Mesendoderm (in vitro differentiated cells): ENCODE measurements at regions not wholly inside any gene's neighbourhood (a gene's known extent, or its start where the extent isn't known, plus 50 kb on each side); places are given as distances from the start of the nearest gene placed in this dataset.

Experiments used
- DNase-seq: peaks from one replicate; pipeline ENCODE4 v3.0.0; 2013
- H2AK5ac ChIP-seq: 2 replicates; pipeline ENCODE4 v1.6.1; 2013; ENCODE audit warnings: low read length, inconsistent platforms
- H2BK120ac ChIP-seq: 2 replicates; pipeline ENCODE4 v1.6.1; 2013; ENCODE audit warnings: low read depth, mild to moderate bottlenecking, low read length, moderate library complexity, mixed read lengths
- H2BK15ac ChIP-seq: replicated peaks from 2 replicates; pipeline ENCODE4 v1.6.1; 2013; ENCODE audit warnings: low read depth, mild to moderate bottlenecking, moderate library complexity
- H2BK5ac ChIP-seq: 2 replicates; pipeline ENCODE4 v1.6.1; 2013; ENCODE audit warnings: low read length, inconsistent platforms
- H3K18ac ChIP-seq: 2 replicates; pipeline ENCODE4 v1.6.1; 2013; ENCODE audit warnings: mild to moderate bottlenecking, low read length, mixed read lengths
- H3K23ac ChIP-seq: one replicate; pipeline ENCODE4 v1.6.1; 2013; ENCODE audit warnings: low read length
- H3K27ac ChIP-seq: 2 replicates; pipeline ENCODE4 v1.5.1; 2013; ENCODE audit warnings: low read depth, mild to moderate bottlenecking, inconsistent platforms, low read length, moderate library complexity
- H3K27me3 ChIP-seq: 2 replicates; pipeline ENCODE4 v1.6.1; 2013; ENCODE audit warnings: low read length, control low read depth, mild to moderate bottlenecking, inconsistent platforms; ENCODE audit not compliant: insufficient read depth, poor library complexity
- H3K36me3 ChIP-seq: 2 replicates; pipeline ENCODE4 v1.6.1; 2013; ENCODE audit warnings: low read length, inconsistent platforms; ENCODE audit not compliant: control insufficient read depth, insufficient read depth
- H3K4ac ChIP-seq: one replicate; pipeline ENCODE4 v1.6.1; 2013; ENCODE audit warnings: low read depth, mild to moderate bottlenecking, low read length, moderate library complexity
- H3K4me1 ChIP-seq: 2 replicates; pipeline ENCODE4 v1.6.1; 2013; ENCODE audit warnings: low read depth, low read length, inconsistent platforms; ENCODE audit not compliant: control insufficient read depth
- H3K4me2 ChIP-seq: 2 replicates; pipeline ENCODE4 v1.6.1; 2013; ENCODE audit warnings: low read length
- H3K4me3 ChIP-seq: 2 replicates; pipeline ENCODE4 v1.5.1; 2013; ENCODE audit warnings: mild to moderate bottlenecking, low read length
- H3K56ac ChIP-seq: one replicate; pipeline ENCODE4 v1.6.1; 2013; ENCODE audit warnings: low read length
- H3K79me1 ChIP-seq: 2 replicates; pipeline ENCODE4 v1.6.1; 2013; ENCODE audit warnings: low read length, inconsistent platforms
- H3K79me2 ChIP-seq: 2 replicates; pipeline ENCODE4 v1.6.1; 2013; ENCODE audit warnings: mild to moderate bottlenecking, low read length; ENCODE audit not compliant: control insufficient read depth, insufficient read depth
- H3K9ac ChIP-seq: 2 replicates; pipeline ENCODE4 v1.6.1; 2013; ENCODE audit warnings: low read length, inconsistent platforms
- H4K5ac ChIP-seq: one replicate; pipeline ENCODE4 v1.6.1; 2013; ENCODE audit warnings: low read length
- H4K8ac ChIP-seq: one replicate; pipeline ENCODE4 v1.6.1; 2013; ENCODE audit warnings: low read depth, mild to moderate bottlenecking, control low read depth, low read length, moderate library complexity
- WGBS: extraction: QIAGEN DNeasy Blood & Tissue Kit; methylation state at CpG from one replicate; pipeline ENCODE4 v1.1.7; 2013; ENCODE audit warnings: low lambda C conversion rate, missing lambda C conversion rate; ENCODE audit not compliant: insufficient coverage; ENCODE audit errors: extremely low coverage; 5-methylcytosine and 5-hydroxymethylcytosine counted together

- whole genome bisulfite sequencing, result no CpG with 5 or more reads among the region's 1 CpG
- Histone ChIP-seq H3K18ac (no peak overlapping the region), H2AK5ac (no peak overlapping the region), H2BK120ac (no peak overlapping the region), H3K27ac (no peak overlapping the region), H3K36me3 (no peaks in the 10 kb centered on the region), H3K4me1 (peaks cover 5% of the 10 kb centered on the region), H3K79me1 (no peaks in the 10 kb centered on the region), H3K27me3 (no peaks in the 10 kb centered on the region), H4K5ac (no peak overlapping the region), H2BK5ac (no peak overlapping the region), H2BK15ac (no peak overlapping the region), H3K9ac (no peak overlapping the region), H3K56ac (no peak overlapping the region), H3K4me2 (no peak overlapping the region), H3K23ac (no peak overlapping the region), H3K79me2 (no peaks in the 10 kb centered on the region), H3K4ac (no peak overlapping the region), H4K8ac (no peak overlapping the region), H3K4me3 (no peak overlapping the region)
- DNase-seq, result peak; percentile 83
Observed at GRCh38 chr16:62548095-62548494, 511.9 kb upstream of the CDH8 start.

- no peak overlapping the region for H3K23ac ChIP-seq
- WGBS, result no CpG with 5 or more reads among the region's 1 CpG
- no peak overlapping the region for H2BK5ac ChIP-seq
- no peaks in the 10 kb centered on the region for H3K36me3 ChIP-seq
- H3K9ac ChIP-seq, result no peak overlapping the region
- no peak for DNase-seq
- H3K56ac ChIP-seq, result no peak overlapping the region
- H3K27ac ChIP-seq, result no peak overlapping the region
- no peaks in the 10 kb centered on the region for H3K27me3 ChIP-seq
- no peak overlapping the region for H2BK15ac ChIP-seq
- H3K4me1 ChIP-seq, result peaks cover 5% of the 10 kb centered on the region
- H3K4me2 ChIP-seq, result no peak overlapping the region
- H2BK120ac ChIP-seq, result no peak overlapping the region
- H3K79me1 ChIP-seq, result no peaks in the 10 kb centered on the region
- H4K5ac ChIP-seq, result no peak overlapping the region
- H4K8ac ChIP-seq, result no peak overlapping the region
- no peaks in the 10 kb centered on the region for H3K79me2 ChIP-seq
- H3K4ac ChIP-seq, result no peak overlapping the region
- no peak overlapping the region for H3K4me3 ChIP-seq
- H2AK5ac ChIP-seq, result no peak overlapping the region
- no peak overlapping the region for H3K18ac ChIP-seq
Observed at GRCh38 chr16:62546701-62547100, 510.5 kb upstream of the CDH8 start.

GRCh38 chr16:62545039-62545438, 508.8 kb upstream of the CDH8 start:
- H3K56ac ChIP-seq, result no peak overlapping the region
- H2AK5ac ChIP-seq, result no peak overlapping the region
- H3K27me3 ChIP-seq, result no peaks in the 10 kb centered on the region
- H3K23ac ChIP-seq, result no peak overlapping the region
- H3K18ac ChIP-seq, result no peak overlapping the region
- no peak overlapping the region for H3K27ac ChIP-seq
- no peak overlapping the region for H3K4ac ChIP-seq
- H3K79me2 ChIP-seq, result no peaks in the 10 kb centered on the region
- DNase-seq, result peak; percentile 42
- H2BK5ac ChIP-seq, result no peak overlapping the region
- H3K4me2 ChIP-seq, result no peak overlapping the region
- H2BK15ac ChIP-seq, result no peak overlapping the region
- H3K79me1 ChIP-seq, result no peaks in the 10 kb centered on the region
- H4K5ac ChIP-seq, result no peak overlapping the region
- no peak overlapping the region for H4K8ac ChIP-seq
- H3K4me1 ChIP-seq, result peaks cover 5% of the 10 kb centered on the region
- H3K4me3 ChIP-seq, result no peak overlapping the region
- no peak overlapping the region for H2BK120ac ChIP-seq
- H3K9ac ChIP-seq, result no peak overlapping the region
- H3K36me3 ChIP-seq, result no peaks in the 10 kb centered on the region

- Histone ChIP-seq H4K5ac (no peak overlapping the region), H3K4me3 (no peak overlapping the region), H3K27ac (no peak overlapping the region), H3K9ac (no peak overlapping the region), H3K27me3 (no peaks in the 10 kb centered on the region), H2BK15ac (no peak overlapping the region), H3K79me2 (no peaks in the 10 kb centered on the region), H3K79me1 (no peaks in the 10 kb centered on the region), H3K23ac (no peak overlapping the region), H2BK120ac (no peak overlapping the region), H4K8ac (no peak overlapping the region), H3K18ac (no peak overlapping the region), H3K4ac (no peak overlapping the region), H3K4me1 (peaks cover 5% of the 10 kb centered on the region), H3K36me3 (no peaks in the 10 kb centered on the region), H3K56ac (no peak overlapping the region), H3K4me2 (no peak overlapping the region), H2AK5ac (no peak overlapping the region), H2BK5ac (no peak overlapping the region)
- 100% methylated on average over 1 of the region's 1 CpG for WGBS
- DNase-seq, result no peak
Observed at GRCh38 chr16:62543516-62543915, 507.3 kb upstream of the CDH8 start.

- H3K18ac ChIP-seq, result no peak overlapping the region
- no peak overlapping the region for H3K27ac ChIP-seq
- H3K56ac ChIP-seq, result no peak overlapping the region
- H2AK5ac ChIP-seq, result no peak overlapping the region
- no peaks in the 10 kb centered on the region for H3K27me3 ChIP-seq
- no peak overlapping the region for H2BK15ac ChIP-seq
- whole genome bisulfite sequencing, result no CpG with 5 or more reads among the region's 1 CpG
- H3K23ac ChIP-seq, result no peak overlapping the region
- H4K5ac ChIP-seq, result no peak overlapping the region
- H3K79me1 ChIP-seq, result no peaks in the 10 kb centered on the region
- no peak overlapping the region for H2BK120ac ChIP-seq
- H3K4ac ChIP-seq, result no peak overlapping the region
- no peak overlapping the region for H4K8ac ChIP-seq
- no peak overlapping the region for H3K4me3 ChIP-seq
- no peaks in the 10 kb centered on the region for H3K79me2 ChIP-seq
- no peak for DNase-seq
- H3K4me1 ChIP-seq, result no peaks in the 10 kb centered on the region
- H3K4me2 ChIP-seq, result no peak overlapping the region
- no peak overlapping the region for H2BK5ac ChIP-seq
- H3K36me3 ChIP-seq, result no peaks in the 10 kb centered on the region
- no peak overlapping the region for H3K9ac ChIP-seq
Observed at GRCh38 chr16:62539657-62540056, 503.4 kb upstream of the CDH8 start.

GRCh38 chr16:62530426-62530825, 494.2 kb upstream of the CDH8 start:
- Histone ChIP-seq H3K36me3 (no peaks in the 10 kb centered on the region), H3K23ac (no peak overlapping the region), H3K4ac (no peak overlapping the region), H3K9ac (no peak overlapping the region), H2BK5ac (no peak overlapping the region), H3K27me3 (no peaks in the 10 kb centered on the region), H3K79me2 (no peaks in the 10 kb centered on the region), H3K79me1 (no peaks in the 10 kb centered on the region), H2BK15ac (no peak overlapping the region), H3K4me1 (no peaks in the 10 kb centered on the region), H2BK120ac (no peak overlapping the region), H3K4me3 (no peak overlapping the region), H2AK5ac (no peak overlapping the region), H3K4me2 (no peak overlapping the region), H3K18ac (no peak overlapping the region), H4K5ac (no peak overlapping the region), H3K56ac (no peak overlapping the region), H3K27ac (no peak overlapping the region), H4K8ac (no peak overlapping the region)
- WGBS, result no CpG with 5 or more reads among the region's 3 CpGs
- DNase-seq, result no peak
